ENCODE measurements at regions not wholly inside any gene's neighbourhood (a gene's known extent, or its start where the extent isn't known, plus 50 kb on each side); places are given as distances from the start of the nearest gene placed in this dataset.

DNA sequence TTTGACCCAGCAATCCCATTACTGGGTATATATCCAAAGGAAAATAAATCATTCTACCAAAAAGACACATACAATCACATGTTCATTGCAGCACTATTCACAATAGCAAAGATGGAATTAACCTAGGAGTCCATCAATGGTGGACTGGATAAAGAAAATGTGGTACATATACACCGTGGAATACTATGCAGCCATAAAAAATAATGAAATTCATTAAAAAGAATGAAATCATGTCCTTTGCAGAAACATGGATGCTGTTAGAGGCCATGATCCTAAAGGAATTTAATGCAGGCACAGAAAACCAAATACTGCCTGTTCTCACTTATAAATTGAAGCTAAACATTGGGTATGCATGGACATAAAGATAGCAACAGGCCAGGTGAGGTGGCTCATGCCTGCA is 61.9 kb upstream of the BMP6 start:
- DNase-seq (ENCODE audit: low read depth), result no peak

DNA sequence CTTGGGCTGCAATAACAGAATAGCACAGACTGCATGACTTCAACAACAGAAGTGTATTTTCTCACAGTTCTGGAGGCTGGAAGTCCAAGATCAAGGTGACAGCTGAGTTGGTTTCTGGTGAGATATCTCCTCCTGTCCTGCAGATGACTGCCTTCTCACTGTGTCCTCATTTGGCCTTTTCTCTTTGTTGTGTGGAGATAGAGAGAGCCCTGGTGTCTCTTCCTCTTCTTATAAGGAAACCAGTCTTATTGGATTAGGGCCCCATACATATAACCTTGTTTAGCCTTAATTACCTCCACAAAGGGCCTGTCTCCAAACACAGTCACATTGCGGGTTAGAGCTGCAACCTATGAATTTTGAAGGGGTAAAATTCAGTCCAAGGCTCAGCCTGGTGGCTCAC is 57.0 kb upstream of the BMP6 start:
- no peak for DNase-seq (ENCODE audit: low read depth)

GRCh38 chr6:7669742-7670141 is 56.2 kb upstream of the BMP6 start:
- no peak for DNase-seq (ENCODE audit: low read depth)

DNA sequence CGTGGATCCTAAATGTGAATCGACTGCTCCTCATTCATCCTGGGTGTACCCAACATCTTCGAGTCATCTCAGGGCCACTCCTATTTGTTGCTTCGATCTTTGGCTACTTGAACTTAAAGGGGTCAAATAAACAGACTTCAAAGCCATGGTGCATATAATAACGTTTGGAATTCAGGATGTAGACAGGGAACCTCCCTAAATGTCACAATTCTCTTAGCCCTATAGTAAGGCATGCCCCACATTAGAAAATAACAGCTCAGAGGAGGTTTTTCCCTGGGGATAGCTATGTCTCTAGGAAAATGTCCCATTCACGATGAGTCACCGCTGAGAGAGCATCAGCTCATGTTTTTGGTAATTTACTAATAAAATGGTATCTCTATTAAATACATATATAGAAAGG is 54.8 kb upstream of the BMP6 start:
- peak; percentile 80 for DNase-seq (ENCODE audit: low read depth)

DNA sequence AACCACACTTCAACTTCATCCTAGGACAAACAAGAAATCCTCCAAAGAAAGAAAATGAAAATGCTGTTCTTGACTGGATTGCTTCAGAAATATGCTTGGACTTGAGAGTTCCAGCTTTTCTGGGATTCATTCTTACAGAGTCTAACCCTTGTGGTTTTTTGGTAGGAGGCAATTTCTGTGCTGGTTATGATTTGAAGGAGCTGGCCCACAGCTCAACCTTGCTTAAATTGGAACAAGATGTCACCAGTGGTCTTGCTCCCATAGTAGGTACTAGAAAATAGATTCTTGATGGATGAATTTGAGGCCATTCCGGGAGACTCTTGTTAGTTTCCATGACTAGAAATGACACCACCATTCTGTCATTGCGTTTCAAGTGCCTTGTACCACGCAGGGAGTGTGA is 54.3 kb upstream of the BMP6 start:
- DNase-seq (ENCODE audit: low read depth), result peak; percentile 63

GRCh38 chr6:7672066-7673062 is 53.5 kb upstream of the BMP6 start:
- no peak for DNase-seq (ENCODE audit: low read depth)

DNA sequence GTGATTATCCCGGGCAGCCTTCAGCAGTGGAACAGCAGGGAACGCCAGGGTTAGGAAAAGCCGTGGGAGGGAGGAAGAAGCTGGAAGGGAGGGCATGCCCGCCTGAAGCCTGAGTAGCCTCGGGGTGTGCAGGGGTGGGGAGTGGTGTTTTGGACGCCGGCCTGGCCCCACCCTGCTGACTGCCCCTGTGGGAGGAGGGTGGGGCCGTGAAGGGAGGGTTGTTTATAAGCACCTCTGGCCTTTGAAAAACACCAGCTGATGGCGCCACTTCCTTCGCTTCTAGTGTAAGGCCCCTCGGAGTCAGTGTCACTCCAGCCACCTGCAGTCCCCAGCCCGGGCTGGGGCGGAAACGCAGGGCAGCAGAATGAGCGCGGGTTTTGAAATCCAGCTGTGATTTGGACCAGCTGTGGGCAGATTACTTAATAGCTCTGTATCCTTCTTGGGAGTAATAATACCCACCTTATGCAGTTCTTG is 52.8 kb upstream of the BMP6 start:
- DNase-seq (ENCODE audit: low read depth), result peak; percentile 54

DNA sequence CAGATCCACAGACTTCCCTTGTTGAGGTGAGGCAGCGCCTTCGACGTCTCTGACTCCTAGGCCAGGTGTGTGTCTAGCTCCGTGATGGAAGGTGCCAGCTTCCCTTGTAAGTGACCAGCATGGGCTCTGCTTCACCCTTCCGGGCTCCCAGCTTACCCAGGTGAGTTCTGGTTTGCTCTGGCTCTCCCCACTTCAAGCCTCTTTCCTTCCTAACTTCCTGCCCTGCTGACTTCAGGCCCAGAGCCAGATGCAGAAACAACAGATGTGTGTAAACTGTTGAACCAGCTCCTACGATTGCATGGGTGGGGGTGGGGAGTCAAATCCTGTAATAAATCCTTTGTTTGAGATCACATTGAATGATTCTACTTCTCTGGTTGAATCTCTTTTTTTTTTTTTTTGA is 51.6 kb upstream of the BMP6 start:
- no peak for DNase-seq (ENCODE audit: low read depth)

DNA sequence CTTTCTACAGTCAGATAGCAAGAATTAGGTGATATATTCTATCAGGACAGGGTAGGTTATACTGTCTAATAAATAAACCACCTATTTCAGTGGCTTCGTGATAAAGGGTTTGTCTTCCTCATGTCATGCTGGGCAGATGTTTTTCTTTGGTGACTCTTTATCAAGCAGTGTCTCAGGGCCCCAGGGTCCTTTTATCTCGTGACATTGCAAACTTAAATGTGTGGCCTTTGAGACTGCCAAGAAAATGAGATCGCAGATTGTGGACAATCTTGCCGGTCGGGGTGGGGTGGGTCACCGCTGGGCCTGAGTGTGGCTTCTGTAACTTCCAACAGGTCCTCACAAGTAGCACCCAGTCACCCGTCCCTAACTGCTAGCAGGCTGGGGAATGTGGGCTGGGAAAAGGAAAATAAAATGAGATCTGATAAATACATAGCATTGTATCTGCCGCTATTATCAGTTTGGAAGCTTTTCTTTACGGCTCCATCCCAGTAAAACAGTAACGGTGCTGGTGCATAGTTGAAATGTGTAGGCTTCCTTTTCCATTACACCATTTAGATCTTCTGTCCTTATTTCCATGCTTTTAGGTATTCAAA is 50.5 kb upstream of the BMP6 start:
- DNase-seq (ENCODE audit: low read depth), result no peak

All from EH (cell line).